HCT116 (cell line): ENCODE measurements at regions not wholly inside any gene's neighbourhood (a gene's known extent, or its start where the extent isn't known, plus 50 kb on each side); places are given as distances from the start of the nearest gene placed in this dataset.

ENCODE experiments used
- ATAC-seq: fragments of 200-7000 bp; cut with Tn5 transposase; 2 replicates; pipeline ENCODE4 v1.9.1; 2020; ENCODE audit warnings: mild to moderate bottlenecking, moderate library complexity
- BruUV-seq: library from RNA; stranded (reverse); fragments of 400-500 nt; replicated peaks from 2 replicates; lab custom pipeline; 2021; lab: Mats Ljungman, UMichigan
- CTCF ChIA-PET: fragments of 300-600 bp; sonication (Branson Sonifier 250); formaldehyde crosslinking; loops from one replicate; lab custom pipeline; 2021; ENCODE audit warnings: antibody characterized with exemption; lab: Charles Lee
- POLR2A ChIA-PET: fragments of 300-600, 350-600 bp; sonication (Branson Sonifier 250); formaldehyde crosslinking; loops from one replicate; lab custom pipeline; 2021; ENCODE audit warnings: antibody characterized with exemption; lab: Charles Lee
- RAD21 ChIA-PET, 2 experiments: fragments of 300-600 bp; sonication (Branson Sonifier 250); formaldehyde crosslinking; loops; one replicate each; lab custom pipeline; 2023; ENCODE audit warnings: low total read pairs in 2 of 2; ENCODE audit not compliant: uncharacterized antibody in 2 of 2, unreplicated experiment in 2 of 2, low non-redundant PET in 1 of 2; lab: Charles Lee
- DNase-seq: peaks from one replicate; pipeline ENCODE4 v3.0.0-alpha.2; 2010; ENCODE audit warnings: low read depth, low spot score
- H2AFZ ChIP-seq: fragments of 200-600 bp; shearing (Covaris generic), sonication (generic); 2 replicates; pipeline ENCODE4 v1.6.1; 2017; ENCODE audit warnings: low read depth, mixed run types, mixed read lengths, antibody characterized with exemption, low read length; ENCODE audit not compliant: poor library complexity, severe bottlenecking
- H3K27ac ChIP-seq: 2 replicates; pipeline ENCODE4 v1.5.1; 2012; ENCODE audit warnings: low read depth, low read length
- H3K27me3 ChIP-seq: fragments of 200-600 bp; sonication (generic); 2 replicates; pipeline ENCODE4 v1.6.1; 2016; ENCODE audit warnings: mixed run types, low read length, mixed read lengths; ENCODE audit not compliant: insufficient read depth
- H3K36me3 ChIP-seq, 2 experiments: fragments of 200-500 bp in 1 of 2; fragments of 200-600 bp in 1 of 2; sonication (Bioruptor generic) in 1 of 2; sonication (generic) in 1 of 2; 2 replicates each; pipeline versions ENCODE4 v1.5.1 to v1.6.1; 2014 to 2016; ENCODE audit warnings: low read length in 2 of 2, inconsistent platforms in 1 of 2, mixed read lengths in 1 of 2, mixed run types in 1 of 2; ENCODE audit not compliant: insufficient read depth in 2 of 2, control insufficient read depth in 1 of 2
- H3K4me1 ChIP-seq, 2 experiments: fragments of 200-600 bp in 1 of 2; sonication (generic) in 1 of 2; 2 replicates each; pipeline versions ENCODE4 v1.5.1 to v1.6.1; 2012 to 2017; ENCODE audit warnings: low read length in 2 of 2, inconsistent platforms in 1 of 2, mild to moderate bottlenecking in 1 of 2, mixed read lengths in 1 of 2, mixed run types in 1 of 2, moderate library complexity in 1 of 2; ENCODE audit not compliant: insufficient read depth in 2 of 2, control insufficient read depth in 1 of 2
- H3K4me2 ChIP-seq: fragments of 200-600 bp; sonication (generic); 2 replicates; pipeline ENCODE4 v1.6.1; 2017; ENCODE audit warnings: mixed run types, low read length, mixed read lengths
- H3K4me3 ChIP-seq, 2 experiments: fragments of 200-600 bp in 1 of 2; sonication (generic) in 1 of 2; replicated peaks in 1 of 2; 2 replicates each; pipeline ENCODE4 v1.5.1; 2011 to 2016; ENCODE audit warnings: low read length in 2 of 2, control low read depth in 1 of 2, low read depth in 1 of 2, mild to moderate bottlenecking in 1 of 2, mixed read lengths in 1 of 2, mixed run types in 1 of 2
- H3K79me2 ChIP-seq: fragments of 200-600 bp; sonication (generic); 2 replicates; pipeline ENCODE4 v1.6.1; 2017; ENCODE audit warnings: mild to moderate bottlenecking, mixed run types, low read length, moderate library complexity, mixed read lengths; ENCODE audit not compliant: insufficient read depth
- H3K9ac ChIP-seq: fragments of 200-600 bp; sonication (generic); 2 replicates; pipeline ENCODE4 v1.6.1; 2016; ENCODE audit warnings: low read length, mixed read lengths
- H3K9me2 ChIP-seq: fragments of 200-600 bp; sonication (generic), shearing (Covaris generic); 2 replicates; pipeline ENCODE4 v1.6.1; 2017; ENCODE audit warnings: mixed run types, mild to moderate bottlenecking, moderate library complexity; ENCODE audit not compliant: insufficient read depth
- H3K9me3 ChIP-seq, 2 experiments: fragments of 200-500 bp in 1 of 2; fragments of 200-600 bp in 1 of 2; sonication (Bioruptor generic) in 1 of 2; sonication (generic) in 1 of 2; 2 replicates each; pipeline ENCODE4 v1.6.1; 2014 to 2017; ENCODE audit warnings: low read length in 2 of 2, mixed read lengths in 2 of 2, inconsistent platforms in 1 of 2, low read depth in 1 of 2, mild to moderate bottlenecking in 1 of 2, mixed run types in 1 of 2, moderate library complexity in 1 of 2; ENCODE audit not compliant: control insufficient read depth in 1 of 2, insufficient read depth in 1 of 2
- H4K20me1 ChIP-seq: fragments of 200-600 bp; sonication (generic), shearing (Covaris generic); 2 replicates; pipeline ENCODE4 v1.6.1; 2017; ENCODE audit warnings: mixed run types, mild to moderate bottlenecking, moderate library complexity; ENCODE audit not compliant: insufficient read depth
- ATF3 ChIP-seq: IDR thresholded peaks from 2 replicates; pipeline ENCODE4 v1.6.1; 2012
- CBX3 ChIP-seq: IDR thresholded peaks from 2 replicates; pipeline ENCODE4 v1.6.1; 2012; ENCODE audit warnings: low read depth
- CTCF ChIP-seq, 3 experiments: fragments of 200-600 bp in 1 of 3; sonication (generic) in 1 of 3; IDR thresholded peaks in 2 of 3; conservative IDR thresholded peaks in 1 of 3; 2 replicates each; pipeline ENCODE4 v1.5.1; 2012 to 2017; ENCODE audit warnings: low read depth in 2 of 3, low read length in 2 of 3, antibody characterized with exemption in 1 of 3, borderline replicate concordance in 1 of 3, control low read depth in 1 of 3, mild to moderate bottlenecking in 1 of 3, mixed read lengths in 1 of 3, mixed run types in 1 of 3, moderate library complexity in 1 of 3; ENCODE audit not compliant: insufficient read depth in 1 of 3
- EGR1 ChIP-seq: IDR thresholded peaks from 2 replicates; pipeline ENCODE4 v1.6.1; 2012; ENCODE audit warnings: low read depth
- ELF1 ChIP-seq: IDR thresholded peaks from 2 replicates; pipeline ENCODE4 v1.6.1; 2012; ENCODE audit warnings: low read depth, borderline replicate concordance
- EZH2phosphoT487 ChIP-seq: fragments of 200-600 bp; IDR thresholded peaks from 2 replicates; pipeline ENCODE4 v1.6.1; 2018; ENCODE audit warnings: antibody characterized with exemption, borderline replicate concordance
- MAX ChIP-seq: IDR thresholded peaks from 2 replicates; pipeline ENCODE4 v1.6.1; 2012
- POLR2A ChIP-seq: IDR thresholded peaks from 2 replicates; pipeline ENCODE4 v1.7.0; 2011; ENCODE audit warnings: borderline replicate concordance; ENCODE audit not compliant: insufficient read depth, insufficient read length; ENCODE audit errors: extremely low read depth
- POLR2AphosphoS5 ChIP-seq: IDR thresholded peaks from 2 replicates; pipeline ENCODE4 v1.6.1; 2011; ENCODE audit warnings: mild to moderate bottlenecking, low read depth, low read length, moderate library complexity
- RAD21 ChIP-seq: IDR thresholded peaks from 2 replicates; pipeline ENCODE4 v1.6.1; 2012; ENCODE audit warnings: low read depth, mild to moderate bottlenecking
- SP1 ChIP-seq: IDR thresholded peaks from 2 replicates; pipeline ENCODE4 v1.6.1; 2012; ENCODE audit warnings: low read depth
- SRF ChIP-seq: IDR thresholded peaks from 2 replicates; pipeline ENCODE4 v1.6.1; 2012; ENCODE audit warnings: low read depth
- TCF7L2 ChIP-seq: IDR thresholded peaks from 2 replicates; pipeline ENCODE4 v1.7.0; 2011; ENCODE audit warnings: borderline replicate concordance, inconsistent platforms; ENCODE audit not compliant: insufficient read depth, insufficient read length; ENCODE audit errors: extremely low read depth
- YY1 ChIP-seq: IDR thresholded peaks from 2 replicates; pipeline ENCODE4 v1.6.1; 2011; ENCODE audit warnings: low read length, low read depth, moderate library complexity, mild to moderate bottlenecking; ENCODE audit not compliant: insufficient replicate concordance; ENCODE audit errors: extremely low read depth
- ZFX ChIP-seq: fragments of 450-650 bp; IDR thresholded peaks from 2 replicates; pipeline ENCODE4 v1.6.1; 2017
- ZNF274 ChIP-seq: fragments of 200-500 bp; sonication (Bioruptor generic); IDR thresholded peaks from 2 replicates; pipeline ENCODE4 v1.6.1; 2014; ENCODE audit warnings: mild to moderate bottlenecking, low read depth, low read length, inconsistent platforms
- intact Hi-C: fragments of 100-400 bp; cut with micrococcal nuclease; formaldehyde crosslinking; loops from 2 replicates; pipeline ENCODE4 v1.10.0; 2022

GRCh38 chr9:13689925-13690324, 410.4 kb upstream of the MPDZ start:
- ATAC-seq = no peak
- Histone ChIP-seq H3K4me1 (no peaks in the 10 kb centered on the region), H3K9ac (no peak overlapping the region), H3K27me3 (no peaks in the 10 kb centered on the region), H3K4me2 (no peak overlapping the region), H3K79me2 (no peaks in the 10 kb centered on the region), H3K4me3 (no peak overlapping the region), H3K27ac (no peak overlapping the region), H2AFZ (no peak overlapping the region), H4K20me1 (no peaks in the 10 kb centered on the region), H3K36me3 (no peaks in the 10 kb centered on the region), H3K9me2 (no peaks in the 10 kb centered on the region), H3K9me3 (no peaks in the 10 kb centered on the region; a peak in 1 of 4 replicates)
- RAD21 ChIA-PET = no interaction called here
- intact Hi-C loops = no loop called here
- no peak for DNase-seq
- no TSS peak for BruUV-seq
- no peak for TF ChIP-seq ZNF274
- CTCF ChIA-PET = no interaction called here
- POLR2A ChIA-PET = no interaction called here

GRCh38 chr9:13688990-13689600, 409.6 kb upstream of the MPDZ start:
- CTCF ChIA-PET = no interaction called here
- Histone ChIP-seq H2AFZ (no peak overlapping the region), H4K20me1 (no peaks in the 10 kb centered on the region), H3K4me2 (no peak overlapping the region), H3K27ac (no peak overlapping the region), H3K9me2 (no peaks in the 10 kb centered on the region), H3K9ac (no peak overlapping the region), H3K4me1 (no peaks in the 10 kb centered on the region), H3K9me3 (no peaks in the 10 kb centered on the region; a peak in 1 of 4 replicates), H3K4me3 (no peak overlapping the region), H3K36me3 (no peaks in the 10 kb centered on the region), H3K27me3 (no peaks in the 10 kb centered on the region), H3K79me2 (no peaks in the 10 kb centered on the region)
- BruUV-seq = no TSS peak
- DNase-seq (no peak), ATAC-seq (no peak)
- intact Hi-C loops = no loop called here
- RAD21 ChIA-PET = no interaction called here
- POLR2A ChIA-PET = no interaction called here
- TF ChIP-seq MAX (no peak), SRF (no peak), SP1 (no peak), ZFX (no peak), POLR2A (no peak), CTCF (IDR thresholded peaks at IDR 0.05 in 2 of 3, conservative IDR thresholded peaks at IDR 0.05 in 1 of 3; ENCODE audit: borderline replicate concordance in 1 of 3, insufficient read depth in 1 of 3, low read depth in 2 of 3, low read length in 2 of 3) (no peak), EZH2phosphoT487 (no peak), YY1 (no peak), TCF7L2 (no peak), ZNF274 (no peak), RAD21 (no peak), CBX3 (no peak), EGR1 (no peak), ELF1 (no peak), ATF3 (no peak), POLR2AphosphoS5 (no peak)
